HAP-1 (cell line): ENCODE measurements at regions not wholly inside any gene's neighbourhood (a gene's known extent, or its start where the extent isn't known, plus 50 kb on each side); places are given as distances from the start of the nearest gene placed in this dataset.

Experiments
- DNase-seq, 2 experiments: peaks; one replicate each; pipeline ENCODE4 v3.0.0-alpha.2; 2016 to 2020; ENCODE audit warnings: low spot score in 2 of 2
- H3K27me3 ChIP-seq: fragments of 250-450 bp; sonication (Bioruptor Pico); 2 replicates; pipeline ENCODE4 v1.5.1; 2020; ENCODE audit warnings: low read depth, mild to moderate bottlenecking, moderate library complexity
- H3K36me3 ChIP-seq: fragments of 250-450 bp; sonication (Bioruptor Pico); replicated peaks from 2 replicates; pipeline ENCODE4 v1.5.1; 2020; ENCODE audit warnings: mild to moderate bottlenecking
- H3K4me1 ChIP-seq: fragments of 250-450 bp; sonication (Bioruptor Pico); 2 replicates; pipeline ENCODE4 v1.5.1; 2020; ENCODE audit warnings: mild to moderate bottlenecking
- H3K4me3 ChIP-seq: fragments of 250-450 bp; sonication (Bioruptor Pico); 2 replicates; pipeline ENCODE4 v1.5.1; 2020; ENCODE audit warnings: mild to moderate bottlenecking, moderate library complexity
- H3K9me3 ChIP-seq: fragments of 250-450 bp; sonication (Bioruptor Pico); 2 replicates; pipeline ENCODE4 v1.5.1; 2020; ENCODE audit warnings: mild to moderate bottlenecking, moderate library complexity
- in situ Hi-C: fragments of 300-500 bp; cut with MboI; formaldehyde crosslinking; loops from 3 replicates; pipeline ENCODE4 v1.14.3; 2020; ENCODE audit warnings: low sequenced_read_pairs, inconsistent platforms, mixed read lengths

DNA sequence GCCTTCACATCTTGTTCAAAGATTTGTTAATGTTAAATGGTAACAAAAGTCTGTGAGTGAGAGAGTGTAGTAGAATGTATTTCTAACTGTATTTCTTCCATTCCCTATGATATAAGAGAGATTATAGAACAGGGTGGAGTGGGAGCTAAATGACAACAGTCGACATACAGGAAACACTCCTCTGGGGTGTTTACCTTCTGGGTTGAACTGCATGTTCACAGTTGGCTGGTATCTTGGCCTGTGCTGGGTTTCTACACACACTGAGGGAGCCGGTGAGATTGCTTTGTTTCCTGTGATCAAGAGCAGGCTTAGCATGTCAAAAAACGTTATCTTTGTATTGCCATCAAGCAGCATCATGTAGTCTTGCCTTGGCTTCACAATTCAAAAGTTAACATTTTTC lies 274.3 kb upstream of the FAR2 start:
- in situ Hi-C loops, result no loop called here

GRCh38 chr12:28876196-28876798 lies 272.8 kb upstream of the FAR2 start:
- Histone ChIP-seq H3K36me3 (no peaks in the 10 kb centered on the region), H3K4me3 (no peak overlapping the region), H3K27me3 (no peaks in the 10 kb centered on the region), H3K9me3 (no peaks in the 10 kb centered on the region), H3K4me1 (0 out of 2 replicates have a peak, but pooled peaks cover 3% of the 10 kb centered on the region)
- DNase-seq, result no peak
- in situ Hi-C loops, result no loop called here

More for the DNA sequence above, 274.3 kb upstream of the FAR2 start:
- no peaks in the 10 kb centered on the region for H3K27me3 ChIP-seq
- 0 out of 2 replicates have a peak, but pooled peaks cover 5% of the 10 kb centered on the region for H3K4me1 ChIP-seq
- no peaks in the 10 kb centered on the region for H3K9me3 ChIP-seq
- no peak for DNase-seq
- no peak overlapping the region for H3K4me3 ChIP-seq
- H3K36me3 ChIP-seq, result no peaks in the 10 kb centered on the region

DNA sequence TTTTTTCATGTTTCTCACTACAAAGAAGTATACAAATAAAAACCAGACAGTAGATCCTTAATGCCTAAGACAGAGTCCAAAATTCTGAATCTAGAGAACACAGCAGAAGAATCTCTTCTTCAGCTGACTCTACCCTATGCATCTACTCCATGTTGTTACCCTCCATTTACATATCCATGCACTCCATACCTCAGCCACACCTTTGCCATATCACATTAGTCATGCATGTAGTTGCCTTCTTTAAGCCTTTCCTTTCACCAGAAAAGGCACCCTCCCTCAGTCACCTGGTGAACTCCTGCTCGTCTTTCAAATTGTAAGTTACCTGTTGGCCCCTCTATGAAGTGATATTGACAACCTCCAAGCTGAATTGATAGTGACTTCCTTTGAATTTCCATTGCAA lies 271.2 kb upstream of the FAR2 start:
- H3K9me3 ChIP-seq, result no peaks in the 10 kb centered on the region
- DNase-seq, result no peak
- H3K36me3 ChIP-seq, result no peaks in the 10 kb centered on the region
- no peak overlapping the region for H3K4me3 ChIP-seq
- no peaks in the 10 kb centered on the region for H3K27me3 ChIP-seq
- in situ Hi-C loops, result no loop called here
- no peaks in the 10 kb centered on the region for H3K4me1 ChIP-seq

DNA sequence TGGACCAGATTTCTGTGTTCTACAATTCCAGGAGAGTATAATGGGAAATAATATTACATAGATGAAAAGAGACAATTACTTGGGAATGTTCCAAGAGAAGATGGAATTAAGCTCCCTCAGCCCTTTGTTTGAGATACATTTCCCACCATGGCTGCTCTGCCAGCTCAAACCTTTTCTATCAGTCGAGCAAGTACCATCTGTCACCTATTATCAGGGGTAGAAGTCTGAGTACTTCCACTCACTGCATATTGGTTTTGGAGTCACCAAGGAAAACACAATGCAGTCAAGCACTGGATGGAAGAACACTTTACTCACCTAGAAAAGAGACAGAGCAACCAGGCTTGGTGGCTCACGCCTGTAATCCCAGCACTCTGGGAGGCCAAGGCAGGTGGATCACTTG lies 270.4 kb upstream of the FAR2 start:
- no peak overlapping the region for H3K4me3 ChIP-seq
- no peaks in the 10 kb centered on the region for H3K36me3 ChIP-seq
- no peaks in the 10 kb centered on the region for H3K27me3 ChIP-seq
- H3K9me3 ChIP-seq, result no peaks in the 10 kb centered on the region
- no peaks in the 10 kb centered on the region for H3K4me1 ChIP-seq
- in situ Hi-C loops, result no loop called here
- DNase-seq, result no peak

DNA sequence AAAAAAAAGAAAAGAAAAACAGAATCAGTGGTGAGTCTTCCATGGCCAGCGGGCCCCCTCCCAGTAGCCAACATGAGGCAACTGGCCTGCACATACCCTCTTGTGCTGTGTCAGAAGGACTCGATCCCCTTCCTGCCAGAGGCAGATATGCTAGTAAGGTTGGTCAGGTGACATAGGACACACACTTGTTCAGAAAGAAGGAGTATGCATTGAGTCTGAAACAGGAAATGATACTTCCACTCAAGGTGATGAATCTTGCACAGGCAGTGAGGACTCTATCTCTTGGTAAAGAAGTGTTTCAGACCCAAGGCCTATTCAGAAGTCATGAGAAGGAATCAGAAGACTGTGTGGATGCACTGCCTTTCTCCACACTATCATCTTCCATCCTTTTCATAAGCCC lies 269.7 kb upstream of the FAR2 start:
- in situ Hi-C loops, result no loop called here
- Histone ChIP-seq H3K9me3 (no peaks in the 10 kb centered on the region), H3K27me3 (no peaks in the 10 kb centered on the region), H3K4me3 (no peak overlapping the region), H3K4me1 (no peaks in the 10 kb centered on the region), H3K36me3 (no peaks in the 10 kb centered on the region)
- no peak for DNase-seq

DNA sequence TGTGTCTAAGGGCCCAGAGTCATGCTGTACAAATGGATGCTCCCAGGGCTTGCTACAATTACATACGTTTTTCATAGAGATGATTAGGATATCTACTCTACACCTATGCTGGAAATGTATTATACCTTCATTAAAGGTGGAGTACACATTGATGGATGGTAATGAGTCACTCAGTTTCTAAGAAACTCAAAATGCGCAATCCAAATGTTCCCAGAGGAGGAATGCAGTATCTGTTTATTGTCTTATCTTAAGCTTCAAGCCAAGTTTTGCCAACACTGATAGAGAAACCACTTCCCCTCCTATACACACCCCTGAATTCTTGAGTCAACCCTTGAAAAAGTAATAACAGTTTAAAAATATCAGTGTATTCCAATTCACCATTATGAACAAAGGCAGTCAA lies 266.6 kb upstream of the FAR2 start:
- Histone ChIP-seq H3K27me3 (no peaks in the 10 kb centered on the region), H3K4me1 (no peaks in the 10 kb centered on the region), H3K36me3 (no peaks in the 10 kb centered on the region), H3K4me3 (no peak overlapping the region), H3K9me3 (no peaks in the 10 kb centered on the region)
- no peak for DNase-seq
- in situ Hi-C loops, result no loop called here

DNA sequence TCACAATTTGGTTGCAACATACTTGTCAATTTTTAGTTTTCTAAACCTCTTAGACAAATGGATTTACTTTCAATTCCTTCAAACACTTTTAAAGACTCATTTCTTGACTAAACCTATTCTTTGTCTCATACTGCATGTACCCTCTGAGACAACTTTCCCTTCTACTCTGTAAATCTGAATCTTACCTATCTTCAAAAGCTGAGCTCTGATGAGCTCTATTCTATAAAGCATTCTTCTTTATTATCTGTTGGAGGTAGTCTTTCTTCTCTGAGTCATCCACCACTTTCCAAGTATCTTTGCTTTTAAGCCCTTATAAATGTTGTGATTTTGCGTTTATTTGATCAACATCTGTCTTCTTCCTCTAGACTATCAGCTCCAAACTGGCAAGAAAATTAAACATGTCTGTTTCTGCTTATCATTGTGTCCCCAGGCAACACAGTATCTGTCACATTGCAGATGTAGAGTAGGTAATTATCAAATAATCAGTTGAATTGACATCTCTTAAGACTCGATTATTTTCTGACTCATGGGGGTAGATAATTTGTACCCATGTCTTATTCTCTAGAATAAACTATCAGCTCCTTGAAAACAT lies 265.6 kb upstream of the FAR2 start:
- no peaks in the 10 kb centered on the region for H3K27me3 ChIP-seq
- H3K4me3 ChIP-seq, result no peak overlapping the region
- in situ Hi-C loops, result no loop called here
- DNase-seq, result no peak
- H3K36me3 ChIP-seq, result no peaks in the 10 kb centered on the region
- no peaks in the 10 kb centered on the region for H3K4me1 ChIP-seq
- no peaks in the 10 kb centered on the region for H3K9me3 ChIP-seq

- DNase-seq, result no peak
- H3K36me3 ChIP-seq, result no peaks in the 10 kb centered on the region
- H3K27me3 ChIP-seq, result no peaks in the 10 kb centered on the region
- in situ Hi-C loops, result no loop called here
- H3K9me3 ChIP-seq, result no peaks in the 10 kb centered on the region
- no peaks in the 10 kb centered on the region for H3K4me1 ChIP-seq
- no peak overlapping the region for H3K4me3 ChIP-seq
These were observed 264.0 kb upstream of the FAR2 start for GRCh38 chr12:28884904-28885679.

DNA sequence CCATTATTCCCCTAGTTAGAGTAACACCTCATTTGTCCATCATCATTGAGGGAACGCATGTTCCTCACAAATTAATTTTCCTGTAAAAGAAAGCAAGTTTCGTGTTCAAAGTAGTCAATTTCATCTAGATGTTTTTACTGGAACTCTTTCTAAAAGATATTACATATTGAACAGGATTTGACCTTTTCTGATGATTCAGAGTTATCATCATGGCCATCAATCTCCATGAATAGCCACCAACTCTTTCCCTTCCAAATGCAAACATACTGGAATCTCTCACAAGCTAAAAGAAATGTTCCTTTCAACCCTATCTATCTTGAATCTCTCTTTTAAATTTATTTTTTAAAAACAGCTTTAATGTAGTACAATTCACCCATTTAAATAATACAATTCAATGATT lies 263.1 kb upstream of the FAR2 start:
- H3K4me3 ChIP-seq, result no peak overlapping the region
- H3K36me3 ChIP-seq, result no peaks in the 10 kb centered on the region
- H3K27me3 ChIP-seq, result no peaks in the 10 kb centered on the region
- no peaks in the 10 kb centered on the region for H3K9me3 ChIP-seq
- peaks cover 4% of the 10 kb centered on the region for H3K4me1 ChIP-seq
- in situ Hi-C loops, result no loop called here
- DNase-seq, result no peak

- no peaks in the 10 kb centered on the region for H3K27me3 ChIP-seq
- DNase-seq, result no peak
These were observed 261.6 kb upstream of the FAR2 start for GRCh38 chr12:28887461-28887990.

GRCh38 chr12:28890664-28891063 lies 258.4 kb upstream of the FAR2 start:
- in situ Hi-C loops, result no loop called here
- H3K4me3 ChIP-seq, result no peak overlapping the region
- H3K27me3 ChIP-seq, result no peaks in the 10 kb centered on the region

More at GRCh38 chr12:28887461-28887990, 261.6 kb upstream of the FAR2 start:
- H3K9me3 ChIP-seq, result no peaks in the 10 kb centered on the region
- H3K4me1 ChIP-seq, result peaks cover 11% of the 10 kb centered on the region
- no peaks in the 10 kb centered on the region for H3K36me3 ChIP-seq
- no peak overlapping the region for H3K4me3 ChIP-seq
- in situ Hi-C loops, result no loop called here

GRCh38 chr12:28891126-28891525 lies 258.0 kb upstream of the FAR2 start:
- no peaks in the 10 kb centered on the region for H3K9me3 ChIP-seq
- H3K4me3 ChIP-seq, result no peak overlapping the region
- no peaks in the 10 kb centered on the region for H3K36me3 ChIP-seq
- DNase-seq, result peak in 1 of 2 experiments; percentile 32
- no peaks in the 10 kb centered on the region for H3K27me3 ChIP-seq
- H3K4me1 ChIP-seq, result peaks cover 11% of the 10 kb centered on the region
- in situ Hi-C loops, result no loop called here

More at GRCh38 chr12:28890664-28891063, 258.4 kb upstream of the FAR2 start:
- Histone ChIP-seq H3K36me3 (no peaks in the 10 kb centered on the region), H3K4me1 (peaks cover 11% of the 10 kb centered on the region), H3K9me3 (no peaks in the 10 kb centered on the region)
- DNase-seq, result no peak

DNA sequence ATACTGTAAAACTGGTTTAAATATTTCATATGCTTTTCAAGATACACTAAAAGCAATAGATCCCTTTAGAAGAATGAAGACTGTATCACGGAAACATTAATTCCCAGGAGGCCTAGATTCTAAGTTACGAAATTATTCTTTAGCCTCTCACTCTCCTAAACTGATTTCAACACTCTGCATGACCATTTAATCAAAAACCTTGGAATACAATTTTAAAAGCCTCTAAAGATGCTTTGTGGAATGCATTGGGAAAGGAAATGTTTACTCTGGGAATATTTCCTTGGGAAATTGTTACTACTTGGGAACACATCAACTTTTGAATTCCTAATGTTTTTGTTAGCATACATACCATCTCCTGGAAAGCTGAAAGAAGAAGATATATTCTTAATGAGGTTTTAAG lies 255.7 kb upstream of the FAR2 start:
- Histone ChIP-seq H3K4me1 (peaks cover 11% of the 10 kb centered on the region), H3K9me3 (no peaks in the 10 kb centered on the region; the same call in 1 of the 2 replicates), H3K4me3 (no peak overlapping the region), H3K36me3 (no peaks in the 10 kb centered on the region), H3K27me3 (no peaks in the 10 kb centered on the region)
- in situ Hi-C loops, result no loop called here
- DNase-seq, result no peak

- Histone ChIP-seq H3K27me3 (no peaks in the 10 kb centered on the region), H3K4me1 (peaks cover 11% of the 10 kb centered on the region), H3K4me3 (no peak overlapping the region), H3K9me3 (no peaks in the 10 kb centered on the region; the same call in 1 of the 2 replicates), H3K36me3 (no peaks in the 10 kb centered on the region)
- in situ Hi-C loops, result no loop called here
- DNase-seq, result no peak
These were observed 255.2 kb upstream of the FAR2 start for GRCh38 chr12:28893856-28894255.
